HepG2 (cell line): ENCODE measurements at regions not wholly inside any gene's neighbourhood (a gene's known extent, or its start where the extent isn't known, plus 50 kb on each side); places are given as distances from the start of the nearest gene placed in this dataset.

Experiments
- ATAC-seq: fragments of 200-7000 bp; cut with Tn5 transposase; 3 replicates; pipeline ENCODE4 v1.9.1; 2020; ENCODE audit warnings: mild to moderate bottlenecking, moderate library complexity
- BruUV-seq: library from RNA; stranded (reverse); fragments of 400-500 nt; replicated peaks from 2 replicates; lab custom pipeline; 2021; lab: Mats Ljungman, UMichigan
- CTCF ChIA-PET: fragments of 300-600 bp; formaldehyde crosslinking; extraction: SDS; loops from one replicate; lab custom pipeline; 2021; ENCODE audit warnings: low total read pairs, inconsistent platforms, low intra/inter-chr PET ratio; lab: Yijun Ruan, JAX
- POLR2A ChIA-PET: fragments of 350-600 bp; sonication (Branson Sonifier 250); formaldehyde crosslinking; loops from one replicate; lab custom pipeline; 2020; ENCODE audit warnings: antibody characterized with exemption, inconsistent platforms; lab: Yijun Ruan, JAX
- DNase-seq: peaks from one replicate; pipeline ENCODE4 v3.0.0-alpha.2; 2015; ENCODE audit warnings: low spot score
- FAIRE-seq: peaks from 3 replicates; lab custom pipeline; 2011; peaks lifted over from hg19 to GRCh38; lab: Jason Lieb, UNC
- H2AFZ ChIP-seq: one replicate; pipeline ENCODE4 v1.6.1; 2011; ENCODE audit warnings: low read length, inconsistent platforms
- H3K27ac ChIP-seq: fragments of 300-600 bp; 3 replicates; pipeline ENCODE4 v1.8.0; 2011; ENCODE audit warnings: mixed run types, mild to moderate bottlenecking, mixed read lengths, low read length, inconsistent platforms; ENCODE audit not compliant: insufficient read depth; ENCODE audit errors: extremely low read length
- H3K27me3 ChIP-seq, 2 experiments: fragments of 200-600 bp in 1 of 2; 2 replicates in 1 of 2; 3 replicates in 1 of 2; pipeline versions ENCODE4 v1.6.0 to v1.8.0; 2011; ENCODE audit warnings: low read length in 2 of 2, mild to moderate bottlenecking in 2 of 2, moderate library complexity in 2 of 2, inconsistent platforms in 1 of 2; ENCODE audit not compliant: insufficient read depth in 2 of 2, control insufficient read depth in 1 of 2
- H3K36me3 ChIP-seq, 2 experiments: fragments of 200-600 bp in 1 of 2; replicated peaks in 1 of 2; 2 replicates in 1 of 2; 3 replicates in 1 of 2; pipeline versions ENCODE4 v1.5.1 to v1.8.0; 2011; ENCODE audit warnings: low read length in 2 of 2, inconsistent platforms in 1 of 2; ENCODE audit not compliant: insufficient read depth in 2 of 2, control insufficient read depth in 1 of 2
- H3K4me1 ChIP-seq: 2 replicates; pipeline ENCODE4 v1.5.1; 2012; ENCODE audit warnings: low read length, inconsistent platforms; ENCODE audit not compliant: insufficient read depth
- H3K4me2 ChIP-seq: 2 replicates; pipeline ENCODE4 v1.6.0; 2011; ENCODE audit warnings: low read depth, low read length, inconsistent platforms
- H3K4me3 ChIP-seq, 3 experiments: fragments of 200-600 bp in 1 of 3; sonication (generic), shearing (Covaris generic) in 1 of 3; replicated peaks in 1 of 3; 2 replicates each; pipeline ENCODE4 v1.5.1; 2011 to 2016; ENCODE audit warnings: low read length in 3 of 3, inconsistent platforms in 2 of 3, low read depth in 2 of 3, mild to moderate bottlenecking in 2 of 3, control low read depth in 1 of 3, mixed read lengths in 1 of 3; ENCODE audit not compliant: insufficient read depth in 1 of 3
- H3K79me2 ChIP-seq: one replicate; pipeline ENCODE4 v1.6.1; 2011; ENCODE audit warnings: low read length, inconsistent platforms; ENCODE audit not compliant: insufficient read depth
- H3K9ac ChIP-seq: 2 replicates; pipeline ENCODE4 v1.6.0; 2011; ENCODE audit warnings: mild to moderate bottlenecking, low read depth, low read length, inconsistent platforms; ENCODE audit not compliant: insufficient read depth
- H3K9me3 ChIP-seq: 2 replicates; pipeline ENCODE4 v1.5.1; 2012; ENCODE audit warnings: mild to moderate bottlenecking, low read length
- H4K20me1 ChIP-seq: 2 replicates; pipeline ENCODE4 v1.6.0; 2011; ENCODE audit warnings: inconsistent platforms, mild to moderate bottlenecking, low read length, moderate library complexity; ENCODE audit not compliant: insufficient read depth
- CC2D1A ChIP-seq: sonication (generic); formaldehyde crosslinking; IDR thresholded peaks from 2 replicates; pipeline ENCODE4 v1.8.1; 2023; ENCODE audit warnings: mild to moderate bottlenecking, missing genetic modification reagents
- ELF3 ChIP-seq: IDR thresholded peaks from 2 replicates; pipeline ENCODE4 v1.6.1; 2016; ENCODE audit warnings: missing genetic modification reagents, missing compliant biosample characterization
- HNRNPLL ChIP-seq: fragments of 200-400 bp; formaldehyde crosslinking; IDR thresholded peaks from 2 replicates; pipeline ENCODE4 v1.6.1; 2017; ENCODE audit warnings: mild to moderate bottlenecking, low read depth, low read length; ENCODE audit not compliant: poor library complexity, severe bottlenecking
- HOXA3 ChIP-seq: sonication (generic); formaldehyde crosslinking; IDR thresholded peaks from 2 replicates; pipeline ENCODE4 v1.5.0; 2020; ENCODE audit warnings: missing genetic modification reagents
- TEAD3 ChIP-seq: optimal IDR thresholded peaks from 2 replicates; pipeline ENCODE3; 2016; ENCODE audit warnings: borderline replicate concordance
- ZGPAT ChIP-seq: IDR thresholded peaks from 2 replicates; pipeline ENCODE4 v1.6.1; 2016; ENCODE audit warnings: mild to moderate bottlenecking
- ZNF331 ChIP-seq: sonication (generic); formaldehyde crosslinking; IDR thresholded peaks from 2 replicates; pipeline ENCODE4 v1.4.0; 2020; ENCODE audit warnings: missing genetic modification reagents
- ZNF562 ChIP-seq: sonication (generic); formaldehyde crosslinking; IDR thresholded peaks from 2 replicates; pipeline ENCODE4 v1.8.0; 2022; ENCODE audit warnings: missing genetic modification reagents, borderline replicate concordance
- ZNF687 ChIP-seq: sonication (generic); formaldehyde crosslinking; IDR thresholded peaks from 2 replicates; pipeline ENCODE4 v1.5.1; 2020; ENCODE audit warnings: mild to moderate bottlenecking, missing genetic modification reagents, moderate library complexity
- WGBS: methylation state at CpG from one replicate; pipeline ENCODE4 v1.1.6; 2017; ENCODE audit warnings: low lambda C conversion rate; 5-methylcytosine and 5-hydroxymethylcytosine counted together
- in situ Hi-C: cut with HindIII; loops from 2 replicates; pipeline ENCODE4 v1.10.0; 2017; ENCODE audit warnings: low pct_unique_long_range_greater_than_20kb; ENCODE audit not compliant: extremely low pct_ligation_motif_present
- intact Hi-C: fragments of 100-400 bp; cut with micrococcal nuclease; formaldehyde crosslinking; loops from one replicate; pipeline ENCODE4 v1.10.0; 2022; ENCODE audit not compliant: unreplicated experiment
- TF ChIP-seq, protein P1 (sequence below): sonication (generic); formaldehyde crosslinking; IDR thresholded peaks from 2 replicates; pipeline ENCODE4 v1.5.1; 2020; ENCODE audit warnings: mild to moderate bottlenecking, moderate library complexity, missing genetic modification reagents

DNA sequence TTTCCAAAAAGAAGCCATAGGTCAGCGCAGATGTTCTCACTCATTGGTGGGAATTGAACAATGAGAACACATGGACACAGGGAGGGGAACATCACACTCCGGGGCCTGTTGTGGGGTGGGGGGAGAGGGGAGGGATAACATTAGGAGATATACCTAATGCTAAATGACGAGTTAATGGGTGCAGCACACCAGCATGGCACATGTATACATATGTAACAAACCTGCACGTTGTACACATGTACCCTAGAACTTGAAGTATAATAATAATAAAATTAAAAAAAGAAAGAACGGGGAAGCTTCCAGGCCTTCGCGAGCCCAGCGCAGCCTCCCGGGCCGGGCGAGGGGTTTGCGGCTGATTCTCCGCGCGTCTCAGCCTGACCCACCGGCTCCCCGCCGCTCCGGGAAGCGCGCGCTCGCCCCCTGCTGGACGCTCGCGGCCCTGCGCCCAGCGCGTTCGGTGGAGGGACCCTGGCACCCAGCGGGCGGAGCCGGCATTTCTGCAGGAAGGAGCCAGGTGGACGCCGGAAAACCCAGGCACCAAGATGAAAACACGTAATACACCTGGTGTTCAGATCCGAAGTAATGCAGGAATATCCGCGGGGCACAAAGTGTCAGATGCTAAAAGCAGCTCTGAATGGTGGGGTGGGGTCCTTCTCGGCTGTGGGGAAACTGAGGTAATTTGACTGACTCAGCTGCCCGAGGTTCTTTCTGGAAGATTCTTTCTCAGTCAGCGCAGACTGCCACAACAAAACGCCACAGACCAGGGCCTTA lies 67.1 kb upstream of the PPP1R26 start (continued):
- 0 out of 2 replicates have a peak, but pooled peaks have one; percentile 27 for TF ChIP-seq ZGPAT (CRISPR knock-in tag)
- TF ChIP-seq HOXA3 (CRISPR knock-in tag), result peak; percentile 36; the same call in 1 of the 2 replicates
- TF ChIP-seq, protein P1, sequence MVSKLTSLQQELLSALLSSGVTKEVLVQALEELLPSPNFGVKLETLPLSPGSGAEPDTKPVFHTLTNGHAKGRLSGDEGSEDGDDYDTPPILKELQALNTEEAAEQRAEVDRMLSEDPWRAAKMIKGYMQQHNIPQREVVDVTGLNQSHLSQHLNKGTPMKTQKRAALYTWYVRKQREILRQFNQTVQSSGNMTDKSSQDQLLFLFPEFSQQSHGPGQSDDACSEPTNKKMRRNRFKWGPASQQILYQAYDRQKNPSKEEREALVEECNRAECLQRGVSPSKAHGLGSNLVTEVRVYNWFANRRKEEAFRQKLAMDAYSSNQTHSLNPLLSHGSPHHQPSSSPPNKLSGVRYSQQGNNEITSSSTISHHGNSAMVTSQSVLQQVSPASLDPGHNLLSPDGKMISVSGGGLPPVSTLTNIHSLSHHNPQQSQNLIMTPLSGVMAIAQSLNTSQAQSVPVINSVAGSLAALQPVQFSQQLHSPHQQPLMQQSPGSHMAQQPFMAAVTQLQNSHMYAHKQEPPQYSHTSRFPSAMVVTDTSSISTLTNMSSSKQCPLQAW, result 0 out of 2 replicates have a peak, but pooled peaks have one; percentile 37
- peak; percentile 21 for TF ChIP-seq TEAD3 (CRISPR knock-in tag)
- TF ChIP-seq ELF3 (CRISPR knock-in tag), result 0 out of 2 replicates have a peak, but pooled peaks have one; percentile 13
- TF ChIP-seq HNRNPLL, result peak; percentile 16

DNA sequence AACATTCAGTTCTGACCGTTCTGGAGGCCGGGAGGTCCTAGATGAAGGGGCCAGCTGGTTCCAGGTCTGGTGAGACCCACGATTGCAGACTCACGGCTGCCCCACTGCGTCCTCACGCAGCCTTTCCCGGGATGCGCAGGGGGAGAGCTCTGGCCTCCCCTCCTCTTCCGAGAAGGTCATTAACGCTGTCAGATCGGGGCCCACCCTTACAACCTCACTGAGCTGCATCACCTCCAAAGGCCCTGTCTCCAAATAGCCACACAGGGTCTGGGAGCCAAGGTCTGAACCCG lies 66.6 kb upstream of the PPP1R26 start:
- no peaks in the 10 kb centered on the region for H3K79me2 ChIP-seq
- POLR2A ChIA-PET, result no interaction called here
- DNase-seq, result no peak
- no peak overlapping the region for H3K27ac ChIP-seq
- no peak overlapping the region for H3K4me2 ChIP-seq
- H3K27me3 ChIP-seq, result peaks cover 10 to 66% of the 10 kb centered on the region in 2 experiments
- H4K20me1 ChIP-seq, result no peaks in the 10 kb centered on the region; the same call in 1 of the 2 replicates
- H3K9ac ChIP-seq, result no peak overlapping the region
- no peak for ATAC-seq
- intact Hi-C loops (loop anchor here (2.0 kb wide), 1 partner anchor 326 kb away; the partner anchor contains the start of gene OLFM1), in situ Hi-C loops (loop anchor here (5.0 kb wide), 1 partner anchor 326 kb away; the partner anchor contains the start of gene OLFM1)
- no peak for FAIRE-seq
- no peak overlapping the region for H3K4me3 ChIP-seq
- no peaks in the 10 kb centered on the region for H3K36me3 ChIP-seq
- 28% methylated on average over 4 of the region's 12 CpGs for WGBS
- CTCF ChIA-PET, result interaction anchor here (1.2 to 4.7 kb wide), 3 partner anchors 327 to 674 kb away, joined by 3 to 62 read pairs (median 11); partner anchors contain the start of gene OLFM1
- no peaks in the 10 kb centered on the region for H3K9me3 ChIP-seq
- BruUV-seq, result no TSS peak
- no peak for TF ChIP-seq ZNF562 (CRISPR knock-in tag)
- 0 out of 2 replicates have a peak, but pooled peaks have one; percentile 6 for TF ChIP-seq ZNF687 (CRISPR knock-in tag)
- TF ChIP-seq ZNF331 (CRISPR knock-in tag), result no peak
- TF ChIP-seq CC2D1A (CRISPR knock-in tag), result no peak
- no peak overlapping the region for H2AFZ ChIP-seq
- no peaks in the 10 kb centered on the region for H3K4me1 ChIP-seq
